GM12878 (cell line): ENCODE measurements at regions not wholly inside any gene's neighbourhood (a gene's known extent, or its start where the extent isn't known, plus 50 kb on each side); places are given as distances from the start of the nearest gene placed in this dataset.

Experiments used
- ATAC-seq: fragments of 200-7000 bp; cut with Tn5 transposase; 3 replicates; pipeline ENCODE4 v1.9.1; 2020; ENCODE audit warnings: mild to moderate bottlenecking, moderate library complexity
- BruUV-seq: library from RNA; stranded (reverse); fragments of 400-500 nt; replicated peaks from 2 replicates; lab custom pipeline; 2021; lab: Mats Ljungman, UMichigan
- CTCF ChIA-PET: fragments of 300-600 bp; sonication (Branson Sonifier 250); formaldehyde crosslinking; extraction: SDS; loops from one replicate; lab custom pipeline; 2021; ENCODE audit warnings: inconsistent platforms; lab: Yijun Ruan, JAX
- POLR2A ChIA-PET: fragments of 350-600 bp; formaldehyde crosslinking; extraction: SDS; loops from one replicate; lab custom pipeline; 2021; ENCODE audit warnings: inconsistent platforms; lab: Charles Lee
- RAD21 ChIA-PET: fragments of 300-600 bp; sonication (Branson Sonifier 250); formaldehyde crosslinking; loops from one replicate; lab custom pipeline; 2023; ENCODE audit warnings: antibody characterized with exemption; ENCODE audit not compliant: unreplicated experiment; lab: Charles Lee
- SMC1A ChIA-PET: fragments of 300-600 bp; sonication (Branson Sonifier 250); formaldehyde crosslinking; loops from one replicate; lab custom pipeline; 2023; ENCODE audit not compliant: unreplicated experiment, uncharacterized antibody; lab: Charles Lee
- DNase-seq: peaks from one replicate; pipeline ENCODE4 v3.0.0-alpha.2; 2011; ENCODE audit warnings: low read depth, low spot score
- FAIRE-seq: peaks from 3 replicates; lab custom pipeline; 2011; peaks lifted over from hg19 to GRCh38; lab: Jason Lieb, UNC
- H2AFZ ChIP-seq: 2 replicates; pipeline ENCODE4 v1.6.0; 2011; ENCODE audit warnings: low read depth, low read length, control low read depth; ENCODE audit not compliant: control insufficient read depth
- H3K27ac ChIP-seq: 2 replicates; pipeline ENCODE4 v1.5.1; 2011; ENCODE audit warnings: control low read depth; ENCODE audit not compliant: control insufficient read depth, insufficient read depth
- H3K27me3 ChIP-seq, 2 experiments: replicated peaks in 1 of 2; 2 replicates each; pipeline versions ENCODE4 v1.6.0 to v1.6.1; 2011; ENCODE audit warnings: low read length in 1 of 2; ENCODE audit not compliant: control insufficient read depth in 2 of 2, insufficient read depth in 2 of 2
- H3K36me3 ChIP-seq, 2 experiments: 2 replicates each; pipeline ENCODE4 v1.5.1; 2011; ENCODE audit warnings: low read length in 1 of 2; ENCODE audit not compliant: control insufficient read depth in 2 of 2, insufficient read depth in 2 of 2
- H3K4me1 ChIP-seq: 2 replicates; pipeline ENCODE4 v1.6.1; 2011; ENCODE audit warnings: mild to moderate bottlenecking, low read length, moderate library complexity, mixed read lengths; ENCODE audit not compliant: control insufficient read depth, insufficient read depth
- H3K4me2 ChIP-seq: 2 replicates; pipeline ENCODE4 v1.6.0; 2011; ENCODE audit warnings: control low read depth; ENCODE audit not compliant: control insufficient read depth, insufficient read depth
- H3K4me3 ChIP-seq: fragments of 200-600 bp; sonication (generic); 2 replicates; pipeline ENCODE4 v1.5.1; 2016
- H3K79me2 ChIP-seq: 2 replicates; pipeline ENCODE4 v1.6.0; 2011; ENCODE audit warnings: low read length; ENCODE audit not compliant: control insufficient read depth, insufficient read depth
- H3K9ac ChIP-seq: 2 replicates; pipeline ENCODE4 v1.8.0; 2011; ENCODE audit warnings: low read length, control low read depth, mixed read lengths; ENCODE audit not compliant: control insufficient read depth, insufficient read depth
- H3K9me3 ChIP-seq: replicated peaks from 3 replicates; pipeline ENCODE4 v1.5.1; 2011; ENCODE audit warnings: mild to moderate bottlenecking, low read length; ENCODE audit not compliant: control insufficient read depth, insufficient read depth
- H4K20me1 ChIP-seq: 2 replicates; pipeline ENCODE4 v1.6.0; 2011; ENCODE audit not compliant: control insufficient read depth, insufficient read depth
- ATF7 ChIP-seq: fragments of 450-650 bp; IDR thresholded peaks from 2 replicates; pipeline ENCODE4 v1.6.1; 2016; ENCODE audit warnings: low read depth, mild to moderate bottlenecking
- CHD1 ChIP-seq: IDR thresholded peaks from 2 replicates; pipeline ENCODE4 v1.6.1; 2012; ENCODE audit warnings: low read depth, low read length, improper control_type of control experiment
- FOS ChIP-seq: IDR thresholded peaks from 3 replicates; pipeline ENCODE4 v1.6.1; 2011; ENCODE audit warnings: borderline replicate concordance; ENCODE audit not compliant: insufficient read length; ENCODE audit errors: extremely low read depth
- ZNF217 ChIP-seq: fragments of 450-650 bp; IDR thresholded peaks from 2 replicates; pipeline ENCODE4 v1.6.1; 2017; ENCODE audit warnings: antibody characterized with exemption, mild to moderate bottlenecking
- WGBS: methylation state at CpG from one replicate; pipeline ENCODE4 v1.1.6; 2016; ENCODE audit warnings: low lambda C conversion rate; ENCODE audit not compliant: insufficient replicate concordance, insufficient coverage; ENCODE audit errors: missing lambda C conversion rate; 5-methylcytosine and 5-hydroxymethylcytosine counted together
- in situ Hi-C: fragments of 300-500 bp; cut with MboI; formaldehyde crosslinking; loops from 9 replicates; pipeline ENCODE4 v1.14.3; 2018; ENCODE audit warnings: mixed read lengths
- intact Hi-C: fragments of 100-400 bp; cut with micrococcal nuclease; formaldehyde crosslinking; loops from one replicate; pipeline ENCODE4 v1.14.2; 2022; ENCODE audit not compliant: unreplicated experiment
- TF ChIP-seq, protein P1 (sequence below): IDR thresholded peaks from 2 replicates; pipeline ENCODE4 v1.6.1; 2012; ENCODE audit warnings: improper control_type of control experiment, low read depth, low read length; ENCODE audit not compliant: insufficient replicate concordance
- TF ChIP-seq, protein P2 (sequence below): fragments of 450-650 bp; IDR thresholded peaks from 2 replicates; pipeline ENCODE4 v1.6.1; 2017; ENCODE audit warnings: mild to moderate bottlenecking, moderate library complexity
- TF ChIP-seq, protein P3 (sequence below): IDR thresholded peaks from 2 replicates; pipeline ENCODE4 v1.6.1; 2012; ENCODE audit warnings: low read depth, low read length, improper control_type of control experiment
- TF ChIP-seq, protein P4 (sequence below): IDR thresholded peaks from 2 replicates; pipeline ENCODE4 v1.6.1; 2011; ENCODE audit warnings: low read depth, mild to moderate bottlenecking, low read length, moderate library complexity, borderline replicate concordance; ENCODE audit errors: extremely low read depth

GRCh38 chr13:76271728-76272232 is 614.4 kb downstream of the KCTD12 start:
- Histone ChIP-seq H3K4me2 (no peak overlapping the region), H3K9me3 (no peaks in the 10 kb centered on the region), H3K79me2 (no peaks in the 10 kb centered on the region), H3K4me3 (no peak overlapping the region), H3K36me3 (no peaks in the 10 kb centered on the region), H4K20me1 (no peaks in the 10 kb centered on the region), H3K4me1 (no peaks in the 10 kb centered on the region), H3K27me3 (no peaks in the 10 kb centered on the region), H3K9ac (no peak overlapping the region), H2AFZ (no peak overlapping the region), H3K27ac (no peak overlapping the region)
- TF ChIP-seq, protein P1, sequence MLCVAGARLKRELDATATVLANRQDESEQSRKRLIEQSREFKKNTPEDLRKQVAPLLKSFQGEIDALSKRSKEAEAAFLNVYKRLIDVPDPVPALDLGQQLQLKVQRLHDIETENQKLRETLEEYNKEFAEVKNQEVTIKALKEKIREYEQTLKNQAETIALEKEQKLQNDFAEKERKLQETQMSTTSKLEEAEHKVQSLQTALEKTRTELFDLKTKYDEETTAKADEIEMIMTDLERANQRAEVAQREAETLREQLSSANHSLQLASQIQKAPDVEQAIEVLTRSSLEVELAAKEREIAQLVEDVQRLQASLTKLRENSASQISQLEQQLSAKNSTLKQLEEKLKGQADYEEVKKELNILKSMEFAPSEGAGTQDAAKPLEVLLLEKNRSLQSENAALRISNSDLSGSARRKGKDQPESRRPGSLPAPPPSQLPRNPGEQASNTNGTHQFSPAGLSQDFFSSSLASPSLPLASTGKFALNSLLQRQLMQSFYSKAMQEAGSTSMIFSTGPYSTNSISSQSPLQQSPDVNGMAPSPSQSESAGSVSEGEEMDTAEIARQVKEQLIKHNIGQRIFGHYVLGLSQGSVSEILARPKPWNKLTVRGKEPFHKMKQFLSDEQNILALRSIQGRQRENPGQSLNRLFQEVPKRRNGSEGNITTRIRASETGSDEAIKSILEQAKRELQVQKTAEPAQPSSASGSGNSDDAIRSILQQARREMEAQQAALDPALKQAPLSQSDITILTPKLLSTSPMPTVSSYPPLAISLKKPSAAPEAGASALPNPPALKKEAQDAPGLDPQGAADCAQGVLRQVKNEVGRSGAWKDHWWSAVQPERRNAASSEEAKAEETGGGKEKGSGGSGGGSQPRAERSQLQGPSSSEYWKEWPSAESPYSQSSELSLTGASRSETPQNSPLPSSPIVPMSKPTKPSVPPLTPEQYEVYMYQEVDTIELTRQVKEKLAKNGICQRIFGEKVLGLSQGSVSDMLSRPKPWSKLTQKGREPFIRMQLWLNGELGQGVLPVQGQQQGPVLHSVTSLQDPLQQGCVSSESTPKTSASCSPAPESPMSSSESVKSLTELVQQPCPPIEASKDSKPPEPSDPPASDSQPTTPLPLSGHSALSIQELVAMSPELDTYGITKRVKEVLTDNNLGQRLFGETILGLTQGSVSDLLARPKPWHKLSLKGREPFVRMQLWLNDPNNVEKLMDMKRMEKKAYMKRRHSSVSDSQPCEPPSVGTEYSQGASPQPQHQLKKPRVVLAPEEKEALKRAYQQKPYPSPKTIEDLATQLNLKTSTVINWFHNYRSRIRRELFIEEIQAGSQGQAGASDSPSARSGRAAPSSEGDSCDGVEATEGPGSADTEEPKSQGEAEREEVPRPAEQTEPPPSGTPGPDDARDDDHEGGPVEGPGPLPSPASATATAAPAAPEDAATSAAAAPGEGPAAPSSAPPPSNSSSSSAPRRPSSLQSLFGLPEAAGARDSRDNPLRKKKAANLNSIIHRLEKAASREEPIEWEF, result no peak
- TF ChIP-seq ATF7 (no peak), CHD1 (no peak), FOS (no peak), ZNF217 (no peak)
- TF ChIP-seq, protein P2, sequence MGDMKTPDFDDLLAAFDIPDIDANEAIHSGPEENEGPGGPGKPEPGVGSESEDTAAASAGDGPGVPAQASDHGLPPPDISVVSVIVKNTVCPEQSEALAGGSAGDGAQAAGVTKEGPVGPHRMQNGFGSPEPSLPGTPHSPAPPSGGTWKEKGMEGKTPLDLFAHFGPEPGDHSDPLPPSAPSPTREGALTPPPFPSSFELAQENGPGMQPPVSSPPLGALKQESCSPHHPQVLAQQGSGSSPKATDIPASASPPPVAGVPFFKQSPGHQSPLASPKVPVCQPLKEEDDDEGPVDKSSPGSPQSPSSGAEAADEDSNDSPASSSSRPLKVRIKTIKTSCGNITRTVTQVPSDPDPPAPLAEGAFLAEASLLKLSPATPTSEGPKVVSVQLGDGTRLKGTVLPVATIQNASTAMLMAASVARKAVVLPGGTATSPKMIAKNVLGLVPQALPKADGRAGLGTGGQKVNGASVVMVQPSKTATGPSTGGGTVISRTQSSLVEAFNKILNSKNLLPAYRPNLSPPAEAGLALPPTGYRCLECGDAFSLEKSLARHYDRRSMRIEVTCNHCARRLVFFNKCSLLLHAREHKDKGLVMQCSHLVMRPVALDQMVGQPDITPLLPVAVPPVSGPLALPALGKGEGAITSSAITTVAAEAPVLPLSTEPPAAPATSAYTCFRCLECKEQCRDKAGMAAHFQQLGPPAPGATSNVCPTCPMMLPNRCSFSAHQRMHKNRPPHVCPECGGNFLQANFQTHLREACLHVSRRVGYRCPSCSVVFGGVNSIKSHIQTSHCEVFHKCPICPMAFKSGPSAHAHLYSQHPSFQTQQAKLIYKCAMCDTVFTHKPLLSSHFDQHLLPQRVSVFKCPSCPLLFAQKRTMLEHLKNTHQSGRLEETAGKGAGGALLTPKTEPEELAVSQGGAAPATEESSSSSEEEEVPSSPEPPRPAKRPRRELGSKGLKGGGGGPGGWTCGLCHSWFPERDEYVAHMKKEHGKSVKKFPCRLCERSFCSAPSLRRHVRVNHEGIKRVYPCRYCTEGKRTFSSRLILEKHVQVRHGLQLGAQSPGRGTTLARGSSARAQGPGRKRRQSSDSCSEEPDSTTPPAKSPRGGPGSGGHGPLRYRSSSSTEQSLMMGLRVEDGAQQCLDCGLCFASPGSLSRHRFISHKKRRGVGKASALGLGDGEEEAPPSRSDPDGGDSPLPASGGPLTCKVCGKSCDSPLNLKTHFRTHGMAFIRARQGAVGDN, result no peak
- TF ChIP-seq, protein P3, sequence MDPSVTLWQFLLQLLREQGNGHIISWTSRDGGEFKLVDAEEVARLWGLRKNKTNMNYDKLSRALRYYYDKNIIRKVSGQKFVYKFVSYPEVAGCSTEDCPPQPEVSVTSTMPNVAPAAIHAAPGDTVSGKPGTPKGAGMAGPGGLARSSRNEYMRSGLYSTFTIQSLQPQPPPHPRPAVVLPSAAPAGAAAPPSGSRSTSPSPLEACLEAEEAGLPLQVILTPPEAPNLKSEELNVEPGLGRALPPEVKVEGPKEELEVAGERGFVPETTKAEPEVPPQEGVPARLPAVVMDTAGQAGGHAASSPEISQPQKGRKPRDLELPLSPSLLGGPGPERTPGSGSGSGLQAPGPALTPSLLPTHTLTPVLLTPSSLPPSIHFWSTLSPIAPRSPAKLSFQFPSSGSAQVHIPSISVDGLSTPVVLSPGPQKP, result no peak
- TF ChIP-seq, protein P4, sequence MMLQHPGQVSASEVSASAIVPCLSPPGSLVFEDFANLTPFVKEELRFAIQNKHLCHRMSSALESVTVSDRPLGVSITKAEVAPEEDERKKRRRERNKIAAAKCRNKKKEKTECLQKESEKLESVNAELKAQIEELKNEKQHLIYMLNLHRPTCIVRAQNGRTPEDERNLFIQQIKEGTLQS, result no peak
- ChIA-PET RAD21 (no interaction called here), CTCF (no interaction called here), SMC1A (no interaction called here), POLR2A (no interaction called here)
- no peak for FAIRE-seq
- DNase-seq, result no peak
- intact Hi-C loops, result no loop called here
- BruUV-seq, result no TSS peak
- WGBS, result 0% methylated on average over 2 of the region's 2 CpGs
- in situ Hi-C loops, result no loop called here
- ATAC-seq, result no peak
